ENCODE measurements at regions not wholly inside any gene's neighbourhood (a gene's known extent, or its start where the extent isn't known, plus 50 kb on each side); places are given as distances from the start of the nearest gene placed in this dataset.

DNA sequence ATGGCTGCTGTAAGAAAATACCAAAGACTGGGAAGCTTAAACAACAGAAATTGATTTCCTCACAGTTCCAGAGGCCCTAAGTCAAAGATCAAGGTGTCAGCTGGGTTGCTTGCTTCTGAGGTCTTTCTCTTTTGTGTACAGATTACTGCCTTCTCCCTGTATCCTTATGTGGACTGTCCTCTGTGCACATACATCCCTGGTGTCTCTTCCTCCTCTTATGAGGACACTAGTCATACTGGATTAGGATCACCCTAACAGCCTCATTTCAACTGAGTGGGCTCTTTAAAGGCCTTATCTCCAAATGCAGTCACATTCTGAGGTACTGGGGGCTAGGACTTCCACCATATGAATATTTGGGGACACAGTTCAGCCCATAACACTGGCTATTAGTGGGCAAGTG lies 130.0 kb upstream of the DTNBP1 start:
- TF ChIP-seq, protein P1, sequence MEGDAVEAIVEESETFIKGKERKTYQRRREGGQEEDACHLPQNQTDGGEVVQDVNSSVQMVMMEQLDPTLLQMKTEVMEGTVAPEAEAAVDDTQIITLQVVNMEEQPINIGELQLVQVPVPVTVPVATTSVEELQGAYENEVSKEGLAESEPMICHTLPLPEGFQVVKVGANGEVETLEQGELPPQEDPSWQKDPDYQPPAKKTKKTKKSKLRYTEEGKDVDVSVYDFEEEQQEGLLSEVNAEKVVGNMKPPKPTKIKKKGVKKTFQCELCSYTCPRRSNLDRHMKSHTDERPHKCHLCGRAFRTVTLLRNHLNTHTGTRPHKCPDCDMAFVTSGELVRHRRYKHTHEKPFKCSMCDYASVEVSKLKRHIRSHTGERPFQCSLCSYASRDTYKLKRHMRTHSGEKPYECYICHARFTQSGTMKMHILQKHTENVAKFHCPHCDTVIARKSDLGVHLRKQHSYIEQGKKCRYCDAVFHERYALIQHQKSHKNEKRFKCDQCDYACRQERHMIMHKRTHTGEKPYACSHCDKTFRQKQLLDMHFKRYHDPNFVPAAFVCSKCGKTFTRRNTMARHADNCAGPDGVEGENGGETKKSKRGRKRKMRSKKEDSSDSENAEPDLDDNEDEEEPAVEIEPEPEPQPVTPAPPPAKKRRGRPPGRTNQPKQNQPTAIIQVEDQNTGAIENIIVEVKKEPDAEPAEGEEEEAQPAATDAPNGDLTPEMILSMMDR (conservative IDR thresholded peaks at IDR 0.05), result no peak
- no peak for TF ChIP-seq ZFX (IDR thresholded peaks at IDR 0.05)
